GM19395 (cell line): ENCODE measurements at regions not wholly inside any gene's neighbourhood (a gene's known extent, or its start where the extent isn't known, plus 50 kb on each side); places are given as distances from the start of the nearest gene placed in this dataset.
"Not testable (repeated sequence)": the region's sequence is repeated elsewhere in the genome, so short reads cannot be mapped to it uniquely, and the experiment has no call there.

Experiments
- ATAC-seq: cut with Tn5 transposase; IDR thresholded peaks from one replicate; pipeline ENCODE4 v1.9.1; 2021; ENCODE audit warnings: mild to moderate bottlenecking, moderate library complexity; ENCODE audit not compliant: unreplicated experiment

DNA sequence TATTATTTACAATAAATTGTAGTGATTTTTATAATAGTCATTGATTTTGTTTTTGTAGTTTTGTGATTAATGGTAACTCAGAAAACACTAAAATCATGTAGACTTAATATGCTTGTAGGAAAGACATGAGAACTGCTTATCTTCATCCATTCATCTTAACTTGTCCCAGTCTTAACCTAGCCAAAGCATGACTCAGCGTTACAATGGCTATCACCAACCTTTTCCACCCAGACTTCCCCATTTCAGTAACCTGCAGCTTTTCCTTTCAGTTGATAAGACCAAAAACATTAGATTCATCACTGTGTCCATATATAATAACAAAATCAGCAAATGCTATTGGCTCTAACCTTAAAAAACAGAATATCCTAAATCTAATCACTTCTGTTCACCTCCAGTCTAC lies 106.2 kb upstream of the KLF8 start:
- ATAC-seq = no peak

DNA sequence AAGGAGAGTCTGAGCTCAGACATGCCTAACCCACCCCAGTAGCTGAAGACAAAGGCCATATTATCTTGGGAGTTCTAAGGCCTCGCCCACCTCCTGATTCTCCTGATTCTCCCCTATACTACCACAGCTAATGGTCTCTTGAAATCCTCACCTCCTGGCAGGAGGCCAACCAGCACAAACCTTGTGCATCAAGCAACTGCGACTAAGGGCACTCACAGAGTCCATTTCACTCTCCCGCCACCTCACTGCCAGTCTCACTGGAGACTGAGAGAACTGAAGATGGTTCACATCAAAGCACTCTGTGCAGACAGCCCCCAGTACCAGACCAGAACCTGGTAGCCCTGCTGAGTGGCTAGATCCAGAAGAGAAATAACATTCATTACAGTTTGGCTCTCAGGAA lies 102.1 kb upstream of the KLF8 start:
- no peak for ATAC-seq

DNA sequence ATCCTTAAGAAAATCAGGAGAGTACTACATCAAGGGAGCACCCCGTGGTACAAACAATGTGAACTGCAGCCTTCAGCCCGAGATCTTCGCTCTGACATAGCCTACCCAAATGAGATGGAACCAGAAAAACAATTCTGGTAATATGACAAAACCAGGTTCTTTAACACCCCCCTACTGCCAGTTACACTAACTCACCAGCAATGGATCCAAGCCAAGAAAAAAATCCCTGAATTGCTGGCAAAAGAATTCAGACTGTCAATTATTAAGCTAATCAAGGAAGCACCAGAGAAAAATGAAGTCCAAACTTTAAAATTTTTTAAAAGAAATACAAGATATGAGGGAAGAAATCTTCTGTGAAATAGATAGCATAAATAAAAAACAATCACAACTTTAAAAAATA lies 101.7 kb upstream of the KLF8 start:
- no peak for ATAC-seq

DNA sequence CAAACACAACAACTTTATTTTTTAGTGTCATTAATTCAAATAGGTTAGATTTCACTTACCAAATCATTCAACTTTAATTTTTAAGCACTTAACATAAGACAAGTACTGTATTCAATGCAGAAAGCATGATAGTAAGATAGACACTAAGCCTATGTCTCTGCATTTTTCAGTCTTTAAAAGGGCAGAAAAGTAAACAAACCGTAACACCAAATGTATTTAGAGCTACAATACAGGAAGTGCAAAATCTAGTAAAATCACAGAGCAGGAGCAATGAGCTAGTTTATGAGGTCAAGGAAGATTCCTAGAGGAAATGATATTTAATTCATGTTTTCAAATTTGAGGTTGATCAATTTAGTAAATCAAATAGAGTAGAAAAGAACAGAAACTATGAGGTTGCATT lies 68.0 kb upstream of the KLF8 start:
- not testable (repeated sequence) for ATAC-seq
